NCI-H146 treated with DMSO at 0.1 percent for 48 hours (cell line): ENCODE measurements at regions not wholly inside any gene's neighbourhood (a gene's known extent, or its start where the extent isn't known, plus 50 kb on each side); places are given as distances from the start of the nearest gene placed in this dataset.

Source experiments
- DNase-seq: peaks from one replicate; lab custom pipeline; 2025; ENCODE audit not compliant: unreplicated experiment; lab: John Stamatoyannopoulos, UW

DNA sequence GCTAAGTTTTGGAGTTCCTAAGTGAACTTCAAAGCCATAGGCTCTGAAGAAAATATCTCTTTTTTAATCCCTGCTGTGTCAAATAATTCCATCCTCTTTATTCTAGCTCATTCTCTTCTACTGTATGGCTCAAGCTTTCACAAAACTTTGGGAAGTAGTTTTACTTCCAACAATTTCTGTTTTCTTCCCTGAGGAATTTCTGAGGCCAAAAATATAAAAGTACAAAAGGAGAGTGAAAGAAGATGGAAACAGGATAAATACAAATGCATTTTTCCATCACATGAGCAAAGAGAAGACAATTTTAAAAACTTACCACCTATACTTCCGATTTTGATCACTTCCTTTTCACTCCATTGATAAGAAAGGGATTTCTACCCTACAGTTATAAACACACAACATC lies 585.7 kb upstream of the DAB2 start:
- no peak for DNase-seq

DNA sequence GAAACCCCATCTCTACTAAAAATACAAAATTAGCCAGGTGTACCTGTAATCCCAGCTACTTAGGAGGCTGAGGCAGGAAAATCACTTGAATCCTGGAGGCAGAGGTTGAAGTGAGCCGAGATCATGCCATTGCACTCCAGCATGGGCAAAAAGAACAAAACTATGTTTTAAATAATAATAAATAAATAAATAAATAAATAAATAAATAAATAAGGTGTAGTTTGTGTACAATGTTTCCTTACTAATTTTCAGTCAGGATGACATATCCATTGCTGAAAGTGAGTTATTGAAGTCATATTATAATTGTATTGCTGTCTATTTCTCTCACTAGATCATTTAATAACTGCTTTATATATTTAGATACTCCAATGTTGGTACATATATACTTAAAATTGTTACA lies 581.5 kb upstream of the DAB2 start:
- DNase-seq, result no peak

DNA sequence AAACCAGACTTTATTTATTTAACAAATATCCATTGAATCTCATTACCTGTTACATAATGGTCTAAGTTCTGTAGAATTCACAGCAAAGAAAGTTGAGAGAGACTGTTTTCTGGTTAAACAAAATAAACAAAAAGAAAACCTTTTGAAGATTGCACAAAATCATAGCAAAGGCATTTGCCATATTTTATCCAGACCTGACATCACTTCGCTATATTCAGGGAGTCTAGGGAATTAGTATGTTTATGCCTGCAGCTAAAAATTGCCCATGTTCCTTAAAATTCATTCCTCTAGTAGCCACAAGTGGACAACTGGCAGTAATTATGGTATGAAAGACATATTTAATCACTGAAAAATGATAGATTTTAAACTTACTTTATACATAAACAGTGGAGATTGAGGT lies 577.0 kb upstream of the DAB2 start:
- no peak for DNase-seq

DNA sequence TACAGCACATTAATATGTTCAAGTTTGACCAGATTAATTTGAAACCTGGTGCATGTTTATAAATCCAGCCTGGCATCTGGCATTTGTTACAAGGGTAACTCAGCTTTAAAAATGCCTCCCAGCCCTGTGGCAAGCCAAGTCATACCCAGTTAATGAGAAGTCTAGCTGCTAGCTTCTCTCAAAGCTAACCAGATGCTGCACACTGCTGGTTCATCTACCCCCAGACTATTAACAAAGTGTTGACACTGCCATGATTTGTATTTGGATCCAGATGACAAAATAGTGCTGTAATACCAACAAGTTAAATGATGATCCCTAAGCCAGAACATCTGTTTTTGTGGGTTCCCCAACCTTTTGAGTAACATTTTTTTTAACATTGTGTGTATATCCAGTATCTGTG lies 573.7 kb upstream of the DAB2 start:
- no peak for DNase-seq

DNA sequence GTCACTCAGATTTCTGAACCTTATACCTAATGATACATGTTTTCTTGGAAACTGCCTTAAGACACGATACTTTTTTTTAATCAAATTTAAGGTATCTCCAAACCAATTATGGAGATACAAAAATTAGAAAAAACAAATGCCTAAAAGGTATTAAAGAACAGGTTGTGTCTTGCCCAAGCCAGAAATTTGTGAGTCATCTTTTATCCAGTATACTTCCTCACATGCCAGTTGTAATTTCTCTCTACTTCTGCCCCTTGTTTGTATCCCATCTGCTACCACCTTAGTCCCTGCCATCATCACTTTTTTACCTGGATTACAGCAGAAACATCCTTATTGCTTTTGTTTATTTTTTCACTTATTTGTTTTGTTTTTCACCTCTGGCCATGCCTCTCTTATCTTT lies 571.2 kb upstream of the DAB2 start:
- DNase-seq, result no peak

DNA sequence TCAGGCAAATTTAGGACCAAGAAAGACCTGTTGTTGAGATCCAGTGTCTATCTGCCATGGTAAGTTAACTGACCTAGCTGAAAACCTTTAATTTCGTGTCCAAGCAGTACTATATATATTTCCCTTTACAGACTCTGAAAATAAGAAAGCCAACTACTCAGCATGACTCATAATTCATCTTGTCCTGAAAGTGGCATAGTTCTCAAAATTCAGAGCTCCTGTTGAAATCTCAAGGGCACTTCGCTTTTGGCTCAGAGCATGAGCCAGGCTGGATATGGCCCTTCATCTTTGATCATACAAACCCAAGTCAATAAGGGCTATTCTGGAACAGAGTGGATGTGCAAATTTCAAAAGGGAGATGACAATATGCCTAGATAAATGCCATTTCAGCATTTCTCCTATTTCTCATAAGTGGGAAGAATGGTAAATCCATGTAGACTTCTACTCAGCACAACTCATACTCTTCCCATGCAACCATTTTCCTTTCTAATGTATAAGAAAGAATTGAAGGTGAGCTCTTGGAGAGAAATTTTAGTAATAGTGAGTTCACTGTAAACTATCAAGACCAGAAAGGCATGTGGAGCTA lies 567.9 kb upstream of the DAB2 start:
- no peak for DNase-seq

DNA sequence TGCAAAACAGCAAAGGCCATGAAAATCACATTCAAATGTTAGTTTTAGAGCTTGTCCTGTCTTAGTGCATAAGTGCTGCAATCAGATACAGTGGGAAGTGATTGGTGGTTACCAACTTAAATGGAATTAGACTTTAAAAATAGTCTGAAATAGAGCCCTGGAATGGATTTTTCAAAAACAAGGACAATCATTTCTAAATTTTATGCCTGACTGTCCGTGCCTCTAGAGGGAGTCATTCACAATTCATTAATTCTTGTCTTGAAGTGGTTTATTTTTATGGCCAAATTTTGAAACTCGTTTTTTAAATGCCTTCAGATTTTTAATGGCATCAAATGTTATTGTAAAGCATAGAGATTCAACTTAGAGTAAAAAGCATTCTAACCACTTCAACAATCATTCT lies 561.8 kb upstream of the DAB2 start:
- DNase-seq, result no peak

DNA sequence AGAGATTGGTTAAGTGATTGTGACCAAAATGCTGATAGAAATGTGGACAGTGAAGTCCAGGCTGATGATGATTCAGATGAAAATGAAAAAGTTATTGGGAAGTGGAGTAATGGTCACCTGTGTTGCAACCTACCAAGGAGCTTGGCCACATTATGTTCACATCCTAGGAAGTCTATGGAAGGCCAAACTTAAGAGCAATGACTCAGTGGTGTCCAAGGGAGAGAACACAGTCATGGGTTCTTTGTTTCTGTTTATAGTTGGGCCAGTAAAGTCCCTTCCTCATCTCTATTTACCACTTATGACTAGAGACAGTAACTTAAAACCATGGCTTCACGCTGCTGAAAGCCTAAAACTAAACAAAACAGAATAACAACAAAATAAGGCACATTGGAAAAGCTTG lies 555.3 kb upstream of the DAB2 start:
- DNase-seq, result no peak

DNA sequence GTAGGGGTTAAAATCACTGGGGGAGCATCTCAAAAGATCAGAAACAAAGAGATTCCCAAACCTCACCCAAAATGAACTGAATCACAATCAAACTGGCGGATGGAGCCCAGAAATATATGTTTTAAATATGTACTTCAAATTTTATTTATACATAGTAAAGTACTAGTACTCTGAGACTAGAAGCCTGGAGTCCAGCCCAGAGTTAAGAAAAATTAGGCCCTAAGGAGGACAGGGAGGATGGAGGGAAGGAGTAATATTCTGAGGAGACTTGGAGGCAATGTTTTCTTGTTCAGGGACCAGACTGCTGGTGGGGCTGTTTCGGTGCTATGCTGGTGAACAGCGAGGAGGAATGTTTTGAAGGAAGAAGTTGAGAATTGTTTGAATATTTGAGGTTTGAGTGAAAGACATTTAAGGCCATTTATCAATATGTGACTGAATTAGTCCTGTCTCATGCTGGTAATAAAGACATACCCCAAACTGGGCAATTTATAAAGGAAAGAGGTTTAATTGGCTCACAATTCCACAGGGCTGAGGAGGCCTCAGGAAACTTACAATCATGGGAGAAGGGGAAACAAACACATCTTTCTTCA lies 552.4 kb upstream of the DAB2 start:
- no peak for DNase-seq

DNA sequence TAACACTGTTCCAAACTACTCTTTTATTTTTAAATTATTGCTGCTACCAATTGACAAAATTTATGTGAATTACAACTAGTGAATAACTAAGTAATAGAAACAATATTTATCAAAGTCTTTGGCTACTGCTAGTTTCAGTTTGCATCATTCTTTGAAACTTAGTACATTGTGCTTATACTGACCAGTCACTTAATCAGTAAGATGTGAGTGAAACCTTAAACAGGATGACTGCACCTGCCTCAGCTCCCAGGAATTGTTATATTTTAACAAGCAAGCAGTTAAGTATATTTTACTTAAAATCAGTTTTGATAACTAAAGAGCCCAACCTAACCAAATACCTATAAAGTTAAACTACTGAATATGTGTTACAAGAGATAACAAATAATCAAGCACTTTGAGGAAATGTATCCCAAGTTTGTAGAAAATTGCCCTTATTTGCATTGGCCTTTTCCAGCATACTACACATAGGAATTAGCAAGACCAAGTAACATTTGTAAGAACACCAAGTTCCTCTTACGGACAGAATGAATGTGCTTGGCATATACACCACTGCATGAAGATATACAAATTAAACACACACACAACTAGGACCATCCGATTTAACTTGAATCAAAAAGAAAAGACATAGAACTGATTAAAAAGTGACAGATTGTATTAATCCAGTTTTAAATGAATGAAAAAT lies 545.5 kb upstream of the DAB2 start:
- DNase-seq, result no peak

DNA sequence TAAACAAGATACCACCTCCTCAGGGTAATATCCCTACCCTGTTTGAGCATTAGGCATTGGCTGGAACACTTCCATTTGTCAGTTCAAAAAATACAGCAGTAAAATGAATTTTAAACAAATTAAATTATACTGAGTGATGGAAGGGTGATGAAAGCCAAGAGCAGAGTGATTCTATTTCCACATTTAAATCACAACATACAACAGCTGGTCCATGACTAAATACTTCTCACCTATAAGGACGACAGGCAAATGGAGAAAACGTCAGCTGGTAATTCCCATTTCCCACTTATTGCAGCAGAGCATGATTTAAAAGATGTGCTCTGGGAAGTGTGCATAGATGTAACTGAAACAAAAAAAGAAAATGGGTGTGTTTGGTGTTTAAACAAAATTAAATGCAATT lies 543.6 kb upstream of the DAB2 start:
- DNase-seq, result no peak

DNA sequence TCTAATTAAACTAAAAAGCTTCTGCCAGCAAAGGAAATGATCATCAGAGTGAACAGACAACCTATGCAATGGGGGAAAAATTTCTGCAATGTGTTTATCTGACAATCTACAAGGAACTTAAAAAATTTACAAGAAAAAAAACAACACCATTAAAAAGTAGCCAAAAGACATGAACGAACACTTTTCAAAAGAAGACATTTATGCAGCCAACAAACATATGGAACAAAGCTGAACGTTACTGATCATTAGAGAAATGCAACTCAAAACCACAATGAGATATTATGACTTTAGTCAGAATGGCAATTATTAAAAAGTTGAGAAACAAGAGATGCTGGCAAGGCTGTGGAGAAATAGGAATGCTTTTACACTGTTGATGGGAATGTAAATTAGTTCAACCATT lies 530.4 kb upstream of the DAB2 start:
- no peak for DNase-seq

DNA sequence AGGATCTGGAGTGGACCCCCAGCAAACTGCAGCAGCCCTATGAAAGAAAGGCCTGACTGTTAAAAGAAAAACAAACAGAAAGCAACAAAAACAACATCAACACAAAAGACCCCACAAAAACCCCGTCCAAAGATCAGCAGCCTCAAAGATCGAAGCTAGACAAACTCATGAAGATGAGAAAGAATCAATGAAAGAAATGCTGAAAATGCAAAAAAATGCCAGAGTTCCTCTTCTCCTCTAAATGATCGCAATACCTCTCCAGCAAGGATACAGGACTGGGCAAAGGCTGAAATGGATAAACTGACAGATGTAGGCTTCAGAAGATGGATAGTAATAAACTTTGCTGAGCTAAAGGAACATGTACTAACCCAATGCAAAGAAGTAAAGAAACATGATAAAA lies 526.3 kb upstream of the DAB2 start:
- DNase-seq, result no peak

DNA sequence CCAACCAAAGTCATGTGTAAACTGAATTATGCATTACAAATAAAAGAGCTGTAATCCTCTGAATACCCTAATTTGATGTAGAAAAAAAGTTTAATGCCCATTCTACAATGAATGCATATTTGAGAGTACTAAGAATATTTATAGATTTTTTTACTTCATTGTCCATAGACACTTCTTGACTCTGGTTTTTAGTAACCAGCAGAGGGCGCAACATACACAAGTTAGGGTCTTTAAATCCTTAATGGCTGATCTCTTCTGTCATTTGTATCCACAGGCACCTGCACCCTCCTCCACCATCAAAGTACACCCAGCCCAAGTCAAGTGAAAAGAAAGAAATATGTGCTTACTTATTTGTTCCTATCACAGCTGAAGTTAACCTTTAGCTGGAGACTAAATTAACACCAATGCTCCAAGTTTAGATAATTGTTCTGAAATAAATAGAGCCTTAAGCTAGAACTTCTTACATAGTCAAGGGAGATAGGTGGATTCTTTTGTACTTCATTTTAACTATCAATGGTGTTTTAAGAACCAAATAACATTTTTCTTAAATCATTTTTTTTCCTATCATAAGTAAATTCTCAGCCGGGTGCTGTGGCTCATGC lies 524.2 kb upstream of the DAB2 start:
- peak; percentile 8 for DNase-seq

DNA sequence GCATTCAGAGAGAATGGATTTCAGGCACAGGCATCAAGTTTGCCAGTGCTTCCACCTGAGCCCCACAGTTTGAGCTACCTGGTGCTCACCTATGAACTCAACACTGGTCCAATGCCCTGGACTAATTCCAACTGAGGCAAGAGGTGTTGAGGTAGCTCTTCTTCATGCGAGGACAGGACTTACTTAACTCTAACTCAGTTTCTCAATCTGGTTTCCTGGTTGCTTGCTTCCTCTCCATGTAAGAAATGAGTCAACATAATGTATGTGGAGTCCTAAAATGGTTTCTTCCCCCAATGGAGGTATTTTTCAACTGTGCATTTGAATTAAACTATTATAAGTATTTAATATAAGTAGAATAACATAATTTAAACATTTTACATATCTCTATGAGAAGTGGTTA lies 523.6 kb upstream of the DAB2 start:
- DNase-seq, result no peak

DNA sequence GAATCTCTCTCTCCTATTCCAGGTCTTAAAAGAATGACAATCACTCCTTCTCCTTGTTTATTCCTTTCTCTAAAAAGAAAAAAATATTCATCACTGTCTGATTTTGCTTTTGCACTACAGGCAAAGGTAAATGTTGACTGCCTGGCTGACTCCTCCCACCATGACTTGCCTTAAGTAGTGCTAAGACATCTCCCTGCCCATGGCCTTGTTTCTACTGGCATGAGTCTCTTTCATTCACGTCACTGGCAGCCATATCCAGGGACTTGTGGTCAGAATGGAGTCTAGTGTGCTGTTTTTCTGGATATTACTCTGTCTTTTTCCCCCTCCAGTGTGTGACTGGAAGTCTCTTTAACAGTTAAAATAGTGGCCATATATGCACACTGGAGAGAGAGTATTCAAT lies 522.9 kb upstream of the DAB2 start:
- no peak for DNase-seq

DNA sequence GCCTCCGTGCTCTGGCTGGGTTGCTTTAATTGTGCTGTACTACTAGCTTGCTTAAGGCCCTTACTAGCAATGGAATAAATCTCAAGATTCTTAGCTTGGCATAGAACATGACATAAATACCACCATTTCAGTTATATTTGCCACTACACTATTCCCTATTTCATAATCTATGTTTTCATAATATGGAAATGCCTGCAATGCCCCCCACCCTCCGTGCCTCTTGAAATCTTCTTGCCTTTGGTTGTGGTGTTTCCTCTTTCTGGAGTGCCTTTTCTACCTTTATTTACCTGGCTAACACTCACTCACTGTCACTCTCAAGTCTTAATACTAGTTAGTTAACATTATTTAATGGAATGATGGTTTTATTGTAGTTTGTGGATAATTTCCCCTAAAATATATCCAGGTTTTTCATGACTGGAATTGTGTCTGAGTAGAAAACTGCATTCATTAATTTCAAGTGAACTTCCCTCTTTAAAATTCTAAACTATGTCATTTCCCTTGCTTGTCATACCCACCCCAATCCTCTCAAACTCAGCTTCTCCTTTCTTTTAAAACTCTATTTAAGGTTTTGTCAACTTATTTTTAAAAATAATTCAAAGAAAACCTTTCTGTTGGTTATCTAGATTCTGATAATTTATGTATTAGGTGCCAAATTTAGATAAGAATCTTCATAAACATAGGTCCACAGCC lies 521.7 kb upstream of the DAB2 start:
- DNase-seq, result no peak

DNA sequence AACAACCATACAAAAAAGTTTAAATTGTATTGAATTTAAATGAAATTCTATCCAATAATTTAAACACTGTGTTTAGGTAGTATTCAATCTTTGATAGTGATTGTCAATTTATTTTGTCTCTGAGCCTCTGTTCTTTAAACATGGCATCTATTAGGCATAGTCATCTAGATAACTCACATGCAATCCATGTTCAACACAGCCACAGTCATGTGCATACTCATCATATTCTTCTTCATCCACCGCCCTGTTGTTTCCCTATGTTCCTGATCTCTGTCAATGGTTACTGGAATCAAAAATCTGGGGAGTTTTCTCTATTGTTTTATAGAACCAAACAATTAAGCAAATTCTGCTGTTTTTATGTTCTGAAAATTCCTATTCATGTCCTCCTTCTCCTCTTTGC lies 521.1 kb upstream of the DAB2 start:
- no peak for DNase-seq

DNA sequence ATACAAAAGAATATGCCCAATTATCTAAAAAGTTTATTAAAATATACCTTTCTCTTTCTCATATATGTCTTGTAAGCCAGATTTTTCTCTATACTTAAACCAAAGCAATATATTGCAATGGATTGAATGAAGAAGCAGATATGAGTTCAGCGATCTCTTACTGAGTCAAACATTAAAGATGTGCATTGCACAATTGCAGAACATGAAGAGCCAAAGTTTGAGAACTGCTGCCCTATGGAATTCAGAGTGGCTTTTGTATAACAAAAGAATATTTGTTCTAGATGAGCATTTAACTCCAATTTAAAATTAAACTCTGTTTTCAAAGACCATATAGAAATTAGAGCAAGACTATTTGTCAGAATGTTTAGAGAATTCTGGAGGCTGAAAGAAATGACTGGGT lies 519.0 kb upstream of the DAB2 start:
- no peak for DNase-seq

DNA sequence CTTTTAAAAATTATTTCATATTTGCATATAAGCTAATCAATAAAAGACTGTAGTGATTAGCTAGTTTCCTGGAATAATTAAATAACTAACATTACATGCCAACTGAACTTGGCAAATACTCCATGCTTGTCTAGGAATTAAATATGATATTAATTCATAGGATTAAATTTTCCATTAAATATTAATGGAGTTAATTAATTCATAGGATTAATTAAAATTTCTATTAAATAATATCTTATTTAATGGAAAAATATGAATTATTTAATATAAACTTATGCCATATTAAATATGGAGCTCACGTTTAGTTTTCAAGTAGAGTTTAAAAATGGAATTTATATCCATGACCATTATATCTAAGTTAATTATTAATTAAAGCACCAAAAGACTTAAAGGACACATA lies 517.8 kb upstream of the DAB2 start:
- no peak for DNase-seq

DNA sequence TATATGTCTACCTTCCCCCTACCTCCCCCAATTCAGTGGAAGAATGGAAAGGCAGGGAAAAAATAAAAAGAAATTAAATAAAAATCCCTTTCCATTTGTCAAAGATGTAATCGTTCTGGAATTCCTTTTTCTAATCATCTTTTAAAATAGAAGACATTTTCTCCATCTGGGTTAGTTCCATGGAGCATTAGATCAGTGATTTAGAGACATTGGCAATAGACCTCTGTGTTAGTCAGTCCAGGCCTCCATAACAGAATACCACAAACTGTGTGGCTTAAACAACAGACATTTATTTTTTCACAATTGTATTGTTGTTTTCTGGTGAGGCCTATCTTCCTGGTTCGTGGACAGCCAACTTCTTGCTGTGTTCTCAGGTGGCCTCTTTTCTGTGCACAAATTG lies 516.6 kb upstream of the DAB2 start:
- DNase-seq, result no peak

DNA sequence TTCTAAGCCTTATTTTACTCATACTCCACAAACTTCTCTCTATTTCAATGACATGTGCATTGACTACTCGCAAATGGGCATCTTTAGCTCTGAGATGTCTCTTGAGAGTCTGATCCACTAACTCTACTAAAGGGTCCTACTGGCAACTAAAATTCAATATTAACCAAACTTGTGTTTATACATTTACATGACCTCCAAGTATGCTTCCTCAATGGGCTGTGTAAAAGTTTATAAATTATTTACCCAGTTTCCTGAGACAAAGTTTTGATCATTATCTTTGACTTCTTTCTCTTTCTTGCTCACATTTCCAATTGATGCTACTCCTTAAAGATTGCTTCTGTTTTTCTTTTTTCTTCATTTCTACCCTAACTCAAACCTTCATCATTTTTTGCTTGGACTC lies 510.1 kb upstream of the DAB2 start:
- no peak for DNase-seq
